ENCODE measurements at regions not wholly inside any gene's neighbourhood (a gene's known extent, or its start where the extent isn't known, plus 50 kb on each side); places are given as distances from the start of the nearest gene placed in this dataset.
"Not testable (repeated sequence)": the region's sequence is repeated elsewhere in the genome, so short reads cannot be mapped to it uniquely, and the experiment has no call there.

GRCh38 chr7:45267262-45267661 lies 109.7 kb downstream of the RAMP3 start:
- DNase-seq (ENCODE audit: low spot score), result no peak

- no peak for DNase-seq (ENCODE audit: low spot score)
Measured at GRCh38 chr7:45268013-45268412, 110.4 kb downstream of the RAMP3 start.

GRCh38 chr7:45269192-45269591 lies 111.6 kb downstream of the RAMP3 start:
- no peak for DNase-seq (ENCODE audit: low spot score)

GRCh38 chr7:45278763-45279398 lies 121.3 kb downstream of the RAMP3 start:
- DNase-seq (ENCODE audit: low spot score), result no peak

GRCh38 chr7:45289611-45290010 lies 132.0 kb downstream of the RAMP3 start:
- DNase-seq (ENCODE audit: low spot score), result not testable (repeated sequence)

GRCh38 chr7:45290880-45291279 lies 133.3 kb downstream of the RAMP3 start:
- DNase-seq (ENCODE audit: low spot score), result no peak

- no peak for DNase-seq (ENCODE audit: low spot score)
Measured at GRCh38 chr7:45292481-45292880, 134.9 kb downstream of the RAMP3 start.

GRCh38 chr7:45293295-45293942 lies 135.8 kb downstream of the RAMP3 start:
- no peak for DNase-seq (ENCODE audit: low spot score)

GRCh38 chr7:45294559-45294958 lies 137.0 kb downstream of the RAMP3 start:
- DNase-seq (ENCODE audit: low spot score), result no peak

GRCh38 chr7:45295222-45295621 lies 137.6 kb downstream of the RAMP3 start:
- no peak for DNase-seq (ENCODE audit: low spot score)

GRCh38 chr7:45296748-45297147 lies 139.2 kb downstream of the RAMP3 start:
- no peak for DNase-seq (ENCODE audit: low spot score)

GRCh38 chr7:45306752-45307305 lies 149.2 kb downstream of the RAMP3 start:
- DNase-seq (ENCODE audit: low spot score), result no peak

- no peak for DNase-seq (ENCODE audit: low spot score)
Measured at GRCh38 chr7:45311597-45311996, 154.0 kb downstream of the RAMP3 start.

GRCh38 chr7:45315512-45315911 lies 157.9 kb downstream of the RAMP3 start:
- not testable (repeated sequence) for DNase-seq (ENCODE audit: low spot score)

GRCh38 chr7:45324683-45325237 lies 167.2 kb downstream of the RAMP3 start:
- no peak for DNase-seq (ENCODE audit: low spot score)

- no peak for DNase-seq (ENCODE audit: low spot score)
Measured at GRCh38 chr7:45325378-45325777, 167.8 kb downstream of the RAMP3 start.

- no peak for DNase-seq (ENCODE audit: low spot score)
Measured at GRCh38 chr7:45328403-45328981, 170.9 kb downstream of the RAMP3 start.

- no peak for DNase-seq (ENCODE audit: low spot score)
Measured at GRCh38 chr7:45331563-45331962, 174.0 kb downstream of the RAMP3 start.

- not testable (repeated sequence) for DNase-seq (ENCODE audit: low spot score)
Measured at GRCh38 chr7:45335024-45335423, 177.4 kb downstream of the RAMP3 start.

GRCh38 chr7:45342236-45342635 lies 184.6 kb downstream of the RAMP3 start:
- no peak for DNase-seq (ENCODE audit: low spot score)

GRCh38 chr7:45343746-45344145 lies 186.2 kb downstream of the RAMP3 start:
- DNase-seq (ENCODE audit: low spot score), result no peak

- no peak for DNase-seq (ENCODE audit: low spot score)
Measured at GRCh38 chr7:45347804-45348203, 190.2 kb downstream of the RAMP3 start.

GRCh38 chr7:45349090-45349489 lies 191.5 kb downstream of the RAMP3 start:
- no peak for DNase-seq (ENCODE audit: low spot score)

Data from kidney capillary endothelial cell (primary cell).